ENCODE measurements at regions not wholly inside any gene's neighbourhood (a gene's known extent, or its start where the extent isn't known, plus 50 kb on each side); places are given as distances from the start of the nearest gene placed in this dataset.

DNA sequence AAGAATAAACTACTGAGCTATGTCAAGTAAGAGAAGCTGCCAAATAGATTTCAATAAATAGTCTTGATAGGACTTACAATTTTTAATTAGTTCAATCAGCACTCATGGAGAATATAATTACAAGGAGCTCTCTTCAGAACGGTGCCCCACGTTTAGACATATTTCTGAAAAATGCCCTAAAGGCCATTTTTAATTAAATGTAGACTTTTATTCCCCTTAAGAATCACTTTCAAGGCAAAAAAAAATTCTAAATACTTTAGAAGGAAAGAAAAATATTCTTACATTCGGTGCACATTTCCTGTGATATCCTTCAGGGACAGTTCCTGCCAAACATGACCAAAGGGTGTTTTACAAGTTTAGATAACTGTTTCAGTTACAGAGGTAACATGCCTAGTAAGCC lies 202.5 kb upstream of the CDH7 start:
- no peaks in the 10 kb centered on the region for H3K36me3 Mint-ChIP-seq (ENCODE audit: low read depth)
- H3K27me3 Mint-ChIP-seq (ENCODE audit: low read depth) = no peaks in the 10 kb centered on the region
- H3K9me3 Mint-ChIP-seq (ENCODE audit: low read depth) = no peaks in the 10 kb centered on the region
- no peak for DNase-seq (ENCODE audit: low spot score)
- H3K4me1 Mint-ChIP-seq (ENCODE audit: low read depth) = no peaks in the 10 kb centered on the region
- H3K4me3 Mint-ChIP-seq (ENCODE audit: unreplicated experiment) = no peak overlapping the region
- no peak overlapping the region for H3K27ac Mint-ChIP-seq (ENCODE audit: unreplicated experiment)
- TF ChIP-seq, protein P1, sequence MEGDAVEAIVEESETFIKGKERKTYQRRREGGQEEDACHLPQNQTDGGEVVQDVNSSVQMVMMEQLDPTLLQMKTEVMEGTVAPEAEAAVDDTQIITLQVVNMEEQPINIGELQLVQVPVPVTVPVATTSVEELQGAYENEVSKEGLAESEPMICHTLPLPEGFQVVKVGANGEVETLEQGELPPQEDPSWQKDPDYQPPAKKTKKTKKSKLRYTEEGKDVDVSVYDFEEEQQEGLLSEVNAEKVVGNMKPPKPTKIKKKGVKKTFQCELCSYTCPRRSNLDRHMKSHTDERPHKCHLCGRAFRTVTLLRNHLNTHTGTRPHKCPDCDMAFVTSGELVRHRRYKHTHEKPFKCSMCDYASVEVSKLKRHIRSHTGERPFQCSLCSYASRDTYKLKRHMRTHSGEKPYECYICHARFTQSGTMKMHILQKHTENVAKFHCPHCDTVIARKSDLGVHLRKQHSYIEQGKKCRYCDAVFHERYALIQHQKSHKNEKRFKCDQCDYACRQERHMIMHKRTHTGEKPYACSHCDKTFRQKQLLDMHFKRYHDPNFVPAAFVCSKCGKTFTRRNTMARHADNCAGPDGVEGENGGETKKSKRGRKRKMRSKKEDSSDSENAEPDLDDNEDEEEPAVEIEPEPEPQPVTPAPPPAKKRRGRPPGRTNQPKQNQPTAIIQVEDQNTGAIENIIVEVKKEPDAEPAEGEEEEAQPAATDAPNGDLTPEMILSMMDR (IDR thresholded peaks at IDR 0.05) = no peak

- H3K4me3 Mint-ChIP-seq (ENCODE audit: unreplicated experiment) = no peak overlapping the region
- no peaks in the 10 kb centered on the region for H3K27me3 Mint-ChIP-seq (ENCODE audit: low read depth)
- H3K9me3 Mint-ChIP-seq (ENCODE audit: low read depth) = no peaks in the 10 kb centered on the region
- DNase-seq (ENCODE audit: low spot score) = no peak
- H3K4me1 Mint-ChIP-seq (ENCODE audit: low read depth) = no peaks in the 10 kb centered on the region
- TF ChIP-seq, protein P1 (IDR thresholded peaks at IDR 0.05) = no peak
- H3K36me3 Mint-ChIP-seq (ENCODE audit: low read depth) = no peaks in the 10 kb centered on the region
- no peak overlapping the region for H3K27ac Mint-ChIP-seq (ENCODE audit: unreplicated experiment)
Measured at GRCh38 chr18:65547046-65547445, 203.8 kb upstream of the CDH7 start.

- TF ChIP-seq, protein P1 (IDR thresholded peaks at IDR 0.05) = no peak
- Mint-ChIP-seq H3K4me3 (ENCODE audit: unreplicated experiment) (no peak overlapping the region), H3K36me3 (ENCODE audit: low read depth) (no peaks in the 10 kb centered on the region), H3K4me1 (ENCODE audit: low read depth) (no peaks in the 10 kb centered on the region), H3K27me3 (ENCODE audit: low read depth) (no peaks in the 10 kb centered on the region), H3K9me3 (ENCODE audit: low read depth) (no peaks in the 10 kb centered on the region), H3K27ac (ENCODE audit: unreplicated experiment) (no peak overlapping the region)
- no peak for DNase-seq (ENCODE audit: low spot score)
Measured at GRCh38 chr18:65544701-65545100, 206.1 kb upstream of the CDH7 start.

GRCh38 chr18:65527879-65528633 lies 222.8 kb upstream of the CDH7 start:
- no peak for DNase-seq (ENCODE audit: low spot score)
- H3K27ac Mint-ChIP-seq (ENCODE audit: unreplicated experiment) = no peak overlapping the region
- H3K4me1 Mint-ChIP-seq (ENCODE audit: low read depth) = no peaks in the 10 kb centered on the region
- no peaks in the 10 kb centered on the region for H3K36me3 Mint-ChIP-seq (ENCODE audit: low read depth)
- no peaks in the 10 kb centered on the region for H3K27me3 Mint-ChIP-seq (ENCODE audit: low read depth)
- H3K9me3 Mint-ChIP-seq (ENCODE audit: low read depth) = peaks cover 18% of the 10 kb centered on the region
- TF ChIP-seq, protein P1 (IDR thresholded peaks at IDR 0.05) = no peak
- H3K4me3 Mint-ChIP-seq (ENCODE audit: unreplicated experiment) = no peak overlapping the region

- H3K4me3 Mint-ChIP-seq (ENCODE audit: unreplicated experiment) = no peak overlapping the region
- TF ChIP-seq, protein P1 (IDR thresholded peaks at IDR 0.05) = no peak
- no peak overlapping the region for H3K27ac Mint-ChIP-seq (ENCODE audit: unreplicated experiment)
- peaks cover 18% of the 10 kb centered on the region for H3K9me3 Mint-ChIP-seq (ENCODE audit: low read depth)
- no peak for DNase-seq (ENCODE audit: low spot score)
- no peaks in the 10 kb centered on the region for H3K4me1 Mint-ChIP-seq (ENCODE audit: low read depth)
- no peaks in the 10 kb centered on the region for H3K27me3 Mint-ChIP-seq (ENCODE audit: low read depth)
- no peaks in the 10 kb centered on the region for H3K36me3 Mint-ChIP-seq (ENCODE audit: low read depth)
Measured at GRCh38 chr18:65526099-65526498, 224.7 kb upstream of the CDH7 start.

Data from chondrocyte (in vitro differentiated cells).